Tongue (tissue), 1 donor: ENCODE measurements at regions not wholly inside any gene's neighbourhood (a gene's known extent, or its start where the extent isn't known, plus 50 kb on each side); places are given as distances from the start of the nearest gene placed in this dataset.
A peak's percentile ranks its signal among the peaks of the same experiment; 100 is the strongest.
"Not testable (repeated sequence)": the region's sequence is repeated elsewhere in the genome, so short reads cannot be mapped to it uniquely, and the experiment has no call there.

Experiments
- DNase-seq: peaks from one replicate; pipeline ENCODE4 v3.0.0-alpha.2; 2015

- no peak for DNase-seq
Observed at GRCh38 chr2:116513991-116514390, 1300.5 kb upstream of the DDX18 start.

GRCh38 chr2:116517936-116518335 is 1296.6 kb upstream of the DDX18 start:
- no peak for DNase-seq

GRCh38 chr2:116537811-116538210 is 1276.7 kb upstream of the DDX18 start:
- DNase-seq: peak; percentile 14

- no peak for DNase-seq
Observed at GRCh38 chr2:116545286-116546068, 1269.0 kb upstream of the DDX18 start.

GRCh38 chr2:116552738-116553419 is 1261.6 kb upstream of the DDX18 start:
- not testable (repeated sequence) for DNase-seq

- DNase-seq: no peak
Observed at GRCh38 chr2:116580209-116580608, 1234.3 kb upstream of the DDX18 start.

GRCh38 chr2:116582850-116583249 is 1231.6 kb upstream of the DDX18 start:
- no peak for DNase-seq

- no peak for DNase-seq
Observed at GRCh38 chr2:116585669-116586327, 1228.7 kb upstream of the DDX18 start.

- no peak for DNase-seq
Observed at GRCh38 chr2:116586328-116586689, 1228.2 kb upstream of the DDX18 start.
